LNCaP clone FGC (cell line): ENCODE measurements at regions not wholly inside any gene's neighbourhood (a gene's known extent, or its start where the extent isn't known, plus 50 kb on each side); places are given as distances from the start of the nearest gene placed in this dataset.

Source experiments
- DNase-seq: peaks from one replicate; pipeline ENCODE4 v3.0.0-alpha.2; 2011; ENCODE audit warnings: low read depth
- H3K4me3 ChIP-seq: 2 replicates; pipeline ENCODE4 v1.5.1; 2011; ENCODE audit warnings: mild to moderate bottlenecking, low read depth, low read length, control low read depth
- CTCF ChIP-seq: IDR thresholded peaks from 2 replicates; pipeline ENCODE4 v1.5.1; 2012; ENCODE audit warnings: mild to moderate bottlenecking; ENCODE audit not compliant: control insufficient read depth, insufficient read depth; ENCODE audit errors: extremely low read depth

- no peak for DNase-seq
- no peak overlapping the region for H3K4me3 ChIP-seq
- TF ChIP-seq CTCF: no peak
These were observed 538.8 kb downstream of the MATN1 start for GRCh38 chr1:30184393-30185141.

- H3K4me3 ChIP-seq: no peak overlapping the region
- DNase-seq: no peak
- TF ChIP-seq CTCF: no peak
These were observed 539.5 kb downstream of the MATN1 start for GRCh38 chr1:30183895-30184294.

GRCh38 chr1:30183006-30183405 lies 540.4 kb downstream of the MATN1 start:
- TF ChIP-seq CTCF: no peak
- H3K4me3 ChIP-seq: no peak overlapping the region
- no peak for DNase-seq

GRCh38 chr1:30179942-30180543 lies 543.3 kb downstream of the MATN1 start:
- no peak for DNase-seq
- no peak for TF ChIP-seq CTCF
- H3K4me3 ChIP-seq: no peak overlapping the region

- H3K4me3 ChIP-seq: no peak overlapping the region
- no peak for TF ChIP-seq CTCF
- no peak for DNase-seq
These were observed 546.9 kb downstream of the MATN1 start for GRCh38 chr1:30176477-30176876.

- H3K4me3 ChIP-seq: no peak overlapping the region
- TF ChIP-seq CTCF: no peak
These were observed 548.9 kb downstream of the MATN1 start for GRCh38 chr1:30174499-30174898.

More at GRCh38 chr1:30174499-30174898, 548.9 kb downstream of the MATN1 start:
- DNase-seq: no peak
